Suprapubic skin (tissue), 4 donors: ENCODE measurements at regions not wholly inside any gene's neighbourhood (a gene's known extent, or its start where the extent isn't known, plus 50 kb on each side); places are given as distances from the start of the nearest gene placed in this dataset.

Source experiments
- EP300 ChIP-seq: sonication (generic); formaldehyde crosslinking; IDR thresholded peaks from one replicate; pipeline ENCODE4 v1.6.1; 2017; ENCODE audit warnings: antibody characterized with exemption
- POLR2AphosphoS5 ChIP-seq, 3 donors: sonication (generic); formaldehyde crosslinking; IDR thresholded peaks; one replicate each; pipeline ENCODE4 v1.6.1; 2017; ENCODE audit warnings: antibody characterized with exemption in 3 of 3
- TF ChIP-seq, protein P1 (sequence below), 2 donors: fragments of 200-600 bp in 1 of 2; fragments of 450-650 bp in 1 of 2; sonication (generic) in 1 of 2; IDR thresholded peaks; one replicate each; pipeline ENCODE4 v1.5.1; 2016 to 2019; ENCODE audit warnings: antibody characterized with exemption in 2 of 2, mild to moderate bottlenecking in 1 of 2, moderate library complexity in 1 of 2

- TF ChIP-seq, protein P1, sequence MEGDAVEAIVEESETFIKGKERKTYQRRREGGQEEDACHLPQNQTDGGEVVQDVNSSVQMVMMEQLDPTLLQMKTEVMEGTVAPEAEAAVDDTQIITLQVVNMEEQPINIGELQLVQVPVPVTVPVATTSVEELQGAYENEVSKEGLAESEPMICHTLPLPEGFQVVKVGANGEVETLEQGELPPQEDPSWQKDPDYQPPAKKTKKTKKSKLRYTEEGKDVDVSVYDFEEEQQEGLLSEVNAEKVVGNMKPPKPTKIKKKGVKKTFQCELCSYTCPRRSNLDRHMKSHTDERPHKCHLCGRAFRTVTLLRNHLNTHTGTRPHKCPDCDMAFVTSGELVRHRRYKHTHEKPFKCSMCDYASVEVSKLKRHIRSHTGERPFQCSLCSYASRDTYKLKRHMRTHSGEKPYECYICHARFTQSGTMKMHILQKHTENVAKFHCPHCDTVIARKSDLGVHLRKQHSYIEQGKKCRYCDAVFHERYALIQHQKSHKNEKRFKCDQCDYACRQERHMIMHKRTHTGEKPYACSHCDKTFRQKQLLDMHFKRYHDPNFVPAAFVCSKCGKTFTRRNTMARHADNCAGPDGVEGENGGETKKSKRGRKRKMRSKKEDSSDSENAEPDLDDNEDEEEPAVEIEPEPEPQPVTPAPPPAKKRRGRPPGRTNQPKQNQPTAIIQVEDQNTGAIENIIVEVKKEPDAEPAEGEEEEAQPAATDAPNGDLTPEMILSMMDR (IDR thresholded peaks at IDR 0.05): no peak
- TF ChIP-seq POLR2AphosphoS5 (IDR thresholded peaks at IDR 0.05): no peak
- no peak for TF ChIP-seq EP300
Observed at GRCh38 chr6:67870321-67870720, 764.8 kb upstream of the ADGRB3 start.
